DOHH2 (cell line): ENCODE measurements at regions not wholly inside any gene's neighbourhood (a gene's known extent, or its start where the extent isn't known, plus 50 kb on each side); places are given as distances from the start of the nearest gene placed in this dataset.

Source experiments
- EZH2phosphoT487 ChIP-seq: fragments of 200-600 bp; sonication (generic); IDR thresholded peaks from 2 replicates; pipeline ENCODE4 v1.6.1; 2017; ENCODE audit warnings: borderline replicate concordance, mild to moderate bottlenecking, antibody characterized with exemption, low read length, moderate library complexity, mixed read lengths
- TF ChIP-seq, protein P1 (sequence below): fragments of 200-600 bp; sonication (generic); IDR thresholded peaks from one replicate; pipeline ENCODE4 v1.5.1; 2014; ENCODE audit warnings: antibody characterized with exemption, mild to moderate bottlenecking, low read depth, low read length; ENCODE audit not compliant: poor library complexity, severe bottlenecking

DNA sequence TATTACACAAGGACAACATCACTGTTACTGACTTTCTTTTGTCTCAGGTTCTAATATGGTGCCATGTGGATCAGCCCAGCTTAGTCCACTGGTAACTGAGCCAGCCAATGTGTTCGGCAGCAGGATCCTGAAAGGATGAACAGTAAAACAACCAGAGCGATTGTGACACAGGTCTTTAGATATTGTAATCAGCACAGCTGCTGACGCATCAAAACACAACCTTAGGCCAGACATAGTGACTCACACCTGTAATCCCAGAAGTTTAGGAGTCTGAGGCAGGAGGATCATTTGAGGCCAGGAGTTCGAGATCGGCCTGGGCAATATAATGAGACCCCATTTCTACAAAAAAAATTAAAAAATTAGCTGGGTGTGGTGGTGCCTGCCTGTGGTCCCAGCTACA, 183.4 kb upstream of the CDH20 start:
- TF ChIP-seq EZH2phosphoT487, result no peak
- TF ChIP-seq, protein P1, sequence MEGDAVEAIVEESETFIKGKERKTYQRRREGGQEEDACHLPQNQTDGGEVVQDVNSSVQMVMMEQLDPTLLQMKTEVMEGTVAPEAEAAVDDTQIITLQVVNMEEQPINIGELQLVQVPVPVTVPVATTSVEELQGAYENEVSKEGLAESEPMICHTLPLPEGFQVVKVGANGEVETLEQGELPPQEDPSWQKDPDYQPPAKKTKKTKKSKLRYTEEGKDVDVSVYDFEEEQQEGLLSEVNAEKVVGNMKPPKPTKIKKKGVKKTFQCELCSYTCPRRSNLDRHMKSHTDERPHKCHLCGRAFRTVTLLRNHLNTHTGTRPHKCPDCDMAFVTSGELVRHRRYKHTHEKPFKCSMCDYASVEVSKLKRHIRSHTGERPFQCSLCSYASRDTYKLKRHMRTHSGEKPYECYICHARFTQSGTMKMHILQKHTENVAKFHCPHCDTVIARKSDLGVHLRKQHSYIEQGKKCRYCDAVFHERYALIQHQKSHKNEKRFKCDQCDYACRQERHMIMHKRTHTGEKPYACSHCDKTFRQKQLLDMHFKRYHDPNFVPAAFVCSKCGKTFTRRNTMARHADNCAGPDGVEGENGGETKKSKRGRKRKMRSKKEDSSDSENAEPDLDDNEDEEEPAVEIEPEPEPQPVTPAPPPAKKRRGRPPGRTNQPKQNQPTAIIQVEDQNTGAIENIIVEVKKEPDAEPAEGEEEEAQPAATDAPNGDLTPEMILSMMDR, result no peak
